ENCODE measurements at regions not wholly inside any gene's neighbourhood (a gene's known extent, or its start where the extent isn't known, plus 50 kb on each side); places are given as distances from the start of the nearest gene placed in this dataset.
A peak's percentile ranks its signal among the peaks of the same experiment; 100 is the strongest.

DNA sequence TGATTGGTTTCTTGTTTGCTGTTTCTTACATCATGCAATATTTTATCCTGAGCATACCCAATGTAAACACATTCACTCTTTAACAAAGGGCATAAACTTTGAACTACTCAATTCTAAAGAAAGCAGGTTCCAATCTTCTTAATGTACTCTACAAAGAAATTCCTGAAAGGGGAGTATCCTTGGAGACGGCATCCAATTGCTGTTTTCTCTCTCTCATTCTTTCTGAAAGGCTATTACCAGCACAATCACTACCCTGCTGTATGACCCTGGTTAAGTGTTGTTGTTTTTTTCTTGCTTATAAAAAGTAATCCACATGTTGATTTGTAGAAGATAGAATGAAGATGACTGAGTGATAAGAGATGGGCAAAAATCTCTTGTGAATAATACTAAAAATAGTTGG, 176.0 kb downstream of the ZNF365 start:
- intact Hi-C loops (cut with DNase I) = no loop called here
- no peaks in the 10 kb centered on the region for H3K9me3 ChIP-seq
- TF ChIP-seq, protein P1, sequence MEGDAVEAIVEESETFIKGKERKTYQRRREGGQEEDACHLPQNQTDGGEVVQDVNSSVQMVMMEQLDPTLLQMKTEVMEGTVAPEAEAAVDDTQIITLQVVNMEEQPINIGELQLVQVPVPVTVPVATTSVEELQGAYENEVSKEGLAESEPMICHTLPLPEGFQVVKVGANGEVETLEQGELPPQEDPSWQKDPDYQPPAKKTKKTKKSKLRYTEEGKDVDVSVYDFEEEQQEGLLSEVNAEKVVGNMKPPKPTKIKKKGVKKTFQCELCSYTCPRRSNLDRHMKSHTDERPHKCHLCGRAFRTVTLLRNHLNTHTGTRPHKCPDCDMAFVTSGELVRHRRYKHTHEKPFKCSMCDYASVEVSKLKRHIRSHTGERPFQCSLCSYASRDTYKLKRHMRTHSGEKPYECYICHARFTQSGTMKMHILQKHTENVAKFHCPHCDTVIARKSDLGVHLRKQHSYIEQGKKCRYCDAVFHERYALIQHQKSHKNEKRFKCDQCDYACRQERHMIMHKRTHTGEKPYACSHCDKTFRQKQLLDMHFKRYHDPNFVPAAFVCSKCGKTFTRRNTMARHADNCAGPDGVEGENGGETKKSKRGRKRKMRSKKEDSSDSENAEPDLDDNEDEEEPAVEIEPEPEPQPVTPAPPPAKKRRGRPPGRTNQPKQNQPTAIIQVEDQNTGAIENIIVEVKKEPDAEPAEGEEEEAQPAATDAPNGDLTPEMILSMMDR (IDR thresholded peaks at IDR 0.05) = no peak
- no peak for TF ChIP-seq POLR2AphosphoS5 (IDR thresholded peaks at IDR 0.05; ENCODE audit: insufficient read depth in 1 of 2, low read depth in 1 of 2)
- TF ChIP-seq POLR2A (IDR thresholded peaks at IDR 0.05) = no peak

DNA sequence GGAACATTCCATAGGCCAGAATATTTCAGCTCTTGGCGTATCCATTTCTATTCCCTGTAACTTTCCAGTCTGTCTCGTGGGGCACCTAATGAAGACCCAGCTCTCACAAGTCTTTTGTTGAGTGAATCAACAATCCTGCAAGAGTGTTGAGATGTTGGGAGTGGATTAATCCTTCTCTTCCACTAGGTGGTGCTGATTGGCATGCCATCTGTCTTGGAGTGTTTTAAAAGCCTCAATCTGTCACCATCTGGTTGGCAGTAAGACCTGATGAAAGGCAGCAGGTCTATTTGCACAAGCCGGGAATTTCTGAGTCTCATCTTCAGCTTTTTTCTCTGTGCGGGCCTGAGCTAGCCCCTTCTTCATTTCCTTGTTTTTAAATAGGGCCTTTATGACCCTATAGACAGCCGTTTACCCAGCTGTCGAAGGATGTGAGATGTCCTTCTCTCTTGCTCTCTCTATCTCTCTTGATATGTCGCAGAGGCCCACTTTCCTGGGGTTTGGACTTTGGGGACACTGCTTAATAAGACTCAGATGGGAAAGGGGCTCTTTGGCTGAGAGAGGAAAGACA, 180.5 kb downstream of the ZNF365 start:
- no peak for TF ChIP-seq POLR2A (IDR thresholded peaks at IDR 0.05)
- Histone ChIP-seq H3K4me1 (no peaks in the 10 kb centered on the region), H3K27me3 (no peaks in the 10 kb centered on the region), H3K4me3 (no peak overlapping the region), H3K36me3 (no peaks in the 10 kb centered on the region), H3K9me3 (no peaks in the 10 kb centered on the region), H3K27ac (no peak overlapping the region)
- intact Hi-C loops (cut with DNase I) = no loop called here
- no peak for DNase-seq (ENCODE audit: extremely low spot score in 2 of 2)

More for the DNA sequence above, 176.0 kb downstream of the ZNF365 start:
- Histone ChIP-seq H3K4me3 (no peak overlapping the region), H3K27me3 (no peaks in the 10 kb centered on the region), H3K27ac (no peak overlapping the region), H3K4me1 (no peaks in the 10 kb centered on the region), H3K36me3 (no peaks in the 10 kb centered on the region)
- no peak for DNase-seq (ENCODE audit: extremely low spot score in 2 of 2)

DNA sequence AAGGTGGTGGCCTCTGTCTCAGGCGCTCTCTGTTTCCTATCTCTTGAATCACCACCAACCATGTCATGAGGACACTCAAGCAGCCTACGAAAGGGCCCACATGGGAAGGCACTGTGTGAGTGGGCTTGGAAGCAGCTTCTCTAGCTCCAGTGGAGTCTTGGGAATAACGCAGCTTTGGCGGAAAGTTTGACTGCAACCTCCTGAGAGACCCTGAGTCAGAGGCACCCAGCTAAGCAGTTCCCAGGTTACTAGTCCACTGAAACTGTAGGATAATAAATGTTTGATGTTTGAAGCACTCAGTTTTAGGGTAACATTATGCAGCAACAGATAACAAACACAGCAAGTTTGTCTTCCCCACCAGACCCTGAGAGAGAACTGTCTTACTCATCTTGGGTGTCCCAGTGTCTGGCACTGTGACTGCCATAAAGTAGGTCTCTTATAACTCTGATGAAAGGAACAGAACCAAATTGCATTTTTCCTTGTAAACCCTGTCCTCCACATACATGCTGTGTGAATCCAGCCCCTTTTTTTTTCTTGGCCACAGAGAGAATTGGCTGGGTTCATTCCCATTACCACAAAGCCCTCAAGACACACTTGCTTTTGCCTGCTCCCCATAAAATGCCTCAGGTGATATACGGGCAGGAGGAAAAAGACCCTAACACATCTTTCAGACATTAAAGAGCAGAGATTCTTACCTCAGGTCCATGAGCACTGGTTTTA, 185.5 kb downstream of the ZNF365 start:
- Histone ChIP-seq H3K27ac (no peak overlapping the region), H3K9me3 (no peaks in the 10 kb centered on the region), H3K4me3 (no peak overlapping the region), H3K27me3 (no peaks in the 10 kb centered on the region), H3K36me3 (no peaks in the 10 kb centered on the region), H3K4me1 (no peaks in the 10 kb centered on the region)
- no peak for DNase-seq (ENCODE audit: extremely low spot score in 2 of 2)
- TF ChIP-seq POLR2A (IDR thresholded peaks at IDR 0.05) = no peak
- TF ChIP-seq POLR2AphosphoS5 (IDR thresholded peaks at IDR 0.05; ENCODE audit: insufficient read depth in 1 of 2, low read depth in 1 of 2) = no peak
- intact Hi-C loops (cut with DNase I) = no loop called here

DNA sequence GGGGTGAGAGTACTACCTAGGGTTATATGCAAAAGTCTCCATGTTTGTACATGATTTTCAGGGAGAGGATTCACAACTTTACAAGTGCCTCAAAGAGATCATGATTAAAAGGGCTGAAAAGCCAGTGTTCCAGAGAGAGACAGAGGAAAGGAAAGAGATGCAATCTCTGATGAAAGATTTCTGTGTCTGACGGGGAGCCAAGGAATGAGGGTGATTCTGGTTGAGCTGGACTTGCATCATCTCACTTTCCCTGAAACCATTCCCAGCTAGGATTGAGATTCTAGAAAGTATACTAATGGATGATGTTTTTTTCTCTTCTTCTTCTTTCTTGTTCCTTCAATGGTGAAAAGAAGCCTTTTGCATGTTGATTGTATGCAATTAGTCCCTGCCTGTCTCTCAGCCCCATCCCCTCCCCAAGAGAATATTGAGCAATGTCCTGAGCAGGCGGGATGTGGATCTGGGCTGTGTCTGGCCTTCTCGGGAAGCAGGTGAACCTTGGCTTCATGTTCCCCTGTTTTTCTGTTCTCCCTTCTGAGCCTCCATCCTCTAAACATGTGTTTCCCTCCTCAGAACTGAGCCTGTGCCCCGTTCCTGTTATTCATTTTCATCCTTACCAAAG, 186.1 kb downstream of the ZNF365 start:
- Histone ChIP-seq H3K27me3 (no peaks in the 10 kb centered on the region), H3K9me3 (no peaks in the 10 kb centered on the region), H3K4me3 (no peak overlapping the region), H3K27ac (no peak overlapping the region), H3K4me1 (no peaks in the 10 kb centered on the region), H3K36me3 (no peaks in the 10 kb centered on the region)
- DNase-seq (ENCODE audit: extremely low spot score in 2 of 2) = no peak
- peak in 1 of 2 donors; percentile 25 for TF ChIP-seq POLR2AphosphoS5 (IDR thresholded peaks at IDR 0.05; ENCODE audit: insufficient read depth in 1 of 2, low read depth in 1 of 2)
- TF ChIP-seq, protein P1 (IDR thresholded peaks at IDR 0.05) = no peak
- TF ChIP-seq POLR2A (IDR thresholded peaks at IDR 0.05) = no peak
- intact Hi-C loops (cut with DNase I) = no loop called here

DNA sequence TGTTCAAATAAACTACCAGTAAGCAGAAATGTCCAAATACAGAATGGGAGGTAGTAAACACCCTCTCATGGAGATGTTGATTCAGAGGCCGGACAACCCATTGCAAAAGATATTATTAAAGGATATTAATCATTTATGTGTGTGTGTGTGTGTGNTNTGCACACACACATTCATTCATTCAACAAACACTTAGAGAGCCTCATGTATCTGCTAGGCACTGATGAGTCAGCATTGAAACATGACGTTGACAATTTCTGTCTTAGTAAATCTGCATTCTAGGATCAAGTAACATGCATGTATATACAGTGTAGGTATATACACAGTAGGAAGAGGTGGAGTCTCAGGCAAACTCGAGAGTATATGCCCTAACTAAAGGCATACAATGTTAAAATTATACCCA, 187.0 kb downstream of the ZNF365 start:
- Histone ChIP-seq H3K36me3 (no peaks in the 10 kb centered on the region), H3K9me3 (no peaks in the 10 kb centered on the region), H3K27me3 (no peaks in the 10 kb centered on the region), H3K4me3 (no peak overlapping the region), H3K27ac (no peak overlapping the region), H3K4me1 (no peaks in the 10 kb centered on the region)
- intact Hi-C loops (cut with DNase I) = no loop called here
- no peak for DNase-seq (ENCODE audit: extremely low spot score in 2 of 2)
- TF ChIP-seq, protein P1 (IDR thresholded peaks at IDR 0.05) = no peak
- TF ChIP-seq POLR2A (IDR thresholded peaks at IDR 0.05) (no peak), POLR2AphosphoS5 (IDR thresholded peaks at IDR 0.05; ENCODE audit: insufficient read depth in 1 of 2, low read depth in 1 of 2) (no peak)

DNA sequence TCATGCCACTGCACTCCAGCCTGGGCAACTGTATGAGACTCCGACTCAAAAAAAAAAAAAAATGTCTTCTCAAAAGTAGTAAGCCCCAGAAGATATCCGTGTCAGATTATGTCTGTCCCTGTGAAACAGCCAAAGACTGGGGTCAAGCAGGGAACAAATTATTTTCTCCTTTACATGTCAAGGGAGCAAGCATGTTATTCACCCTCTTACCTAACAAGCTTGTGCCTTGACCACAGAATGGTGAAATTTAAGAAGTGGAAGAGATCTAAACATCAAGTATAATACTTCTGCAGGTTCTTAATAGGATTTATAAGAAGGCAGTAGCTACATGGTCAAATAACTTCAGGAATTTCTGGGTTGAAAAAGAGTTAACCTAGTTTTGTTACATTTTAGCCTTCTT, 187.9 kb downstream of the ZNF365 start:
- TF ChIP-seq, protein P1 (IDR thresholded peaks at IDR 0.05) = no peak
- TF ChIP-seq POLR2A (IDR thresholded peaks at IDR 0.05) = no peak
- TF ChIP-seq POLR2AphosphoS5 (IDR thresholded peaks at IDR 0.05; ENCODE audit: insufficient read depth in 1 of 2, low read depth in 1 of 2) = no peak
- H3K4me3 ChIP-seq = no peak overlapping the region
- intact Hi-C loops (cut with DNase I) = no loop called here
- DNase-seq (ENCODE audit: extremely low spot score in 2 of 2) = no peak
- no peaks in the 10 kb centered on the region for H3K4me1 ChIP-seq
- no peak overlapping the region for H3K27ac ChIP-seq
- no peaks in the 10 kb centered on the region for H3K9me3 ChIP-seq
- H3K36me3 ChIP-seq = no peaks in the 10 kb centered on the region
- no peaks in the 10 kb centered on the region for H3K27me3 ChIP-seq
